K562 (cell line): ENCODE measurements at regions not wholly inside any gene's neighbourhood (a gene's known extent, or its start where the extent isn't known, plus 50 kb on each side); places are given as distances from the start of the nearest gene placed in this dataset.

Experiments used
- ATAC-seq: fragments of 200-7000 bp; cut with Tn5 transposase; 3 replicates; pipeline ENCODE4 v1.9.1; 2020; ENCODE audit warnings: moderate library complexity
- BruUV-seq: library from RNA; stranded (reverse); fragments of 400-500 nt; replicated peaks from 2 replicates; lab custom pipeline; 2021; lab: Mats Ljungman, UMichigan
- CTCF ChIA-PET: fragments of 300-600 bp; formaldehyde crosslinking; extraction: SDS; loops from one replicate; lab custom pipeline; 2021; ENCODE audit warnings: low intra/inter-chr PET ratio; lab: Yijun Ruan, JAX
- POLR2A ChIA-PET: fragments of 300-600, 350-650 bp; sonication (Branson Sonifier 250); formaldehyde crosslinking; extraction: SDS; loops from one replicate; lab custom pipeline; 2021; ENCODE audit warnings: antibody characterized with exemption, inconsistent platforms; lab: Yijun Ruan, JAX
- DNase-seq, 4 experiments: peaks; one replicate each; pipeline versions ENCODE4 v3.0.0 to v3.0.0-alpha.2; 2011 to 2018; ENCODE audit warnings: low spot score in 3 of 4, mixed read lengths in 3 of 4; ENCODE audit errors: extremely low read depth in 1 of 4
- FAIRE-seq: peaks from 2 replicates; lab custom pipeline; 2011; peaks lifted over from hg19 to GRCh38; lab: Jason Lieb, UNC
- H2AFZ ChIP-seq: 2 replicates; pipeline ENCODE4 v1.6.0; 2011; ENCODE audit warnings: low read depth, low read length, control low read depth, inconsistent platforms
- H3K27ac ChIP-seq: fragments of 200-600 bp; 3 replicates; pipeline ENCODE4 v1.8.0; 2011; ENCODE audit warnings: low read depth, mild to moderate bottlenecking, control low read depth, inconsistent platforms, low read length, moderate library complexity, mixed read lengths; ENCODE audit errors: extremely low read depth
- H3K27me3 ChIP-seq, 2 experiments: fragments of 300-600 bp in 1 of 2; 2 replicates in 1 of 2; 3 replicates in 1 of 2; pipeline versions ENCODE4 v1.6.0 to v1.8.0; 2011; ENCODE audit warnings: inconsistent platforms in 2 of 2, low read length in 2 of 2, mild to moderate bottlenecking in 1 of 2, mixed read lengths in 1 of 2, moderate library complexity in 1 of 2; ENCODE audit not compliant: control insufficient read depth in 2 of 2, insufficient read depth in 2 of 2
- H3K36me3 ChIP-seq: fragments of 300-600 bp; 3 replicates; pipeline ENCODE4 v1.8.0; 2011; ENCODE audit warnings: mild to moderate bottlenecking, low read length, inconsistent platforms; ENCODE audit not compliant: control insufficient read depth, insufficient read depth
- H3K4me1 ChIP-seq, 2 experiments: fragments of 200-600 bp in 1 of 2; replicated peaks in 1 of 2; 2 replicates in 1 of 2; 3 replicates in 1 of 2; pipeline versions ENCODE4 v1.5.1 to v1.8.0; 2011; ENCODE audit warnings: inconsistent platforms in 2 of 2, low read length in 2 of 2, mild to moderate bottlenecking in 1 of 2, mixed read lengths in 1 of 2, moderate library complexity in 1 of 2; ENCODE audit not compliant: control insufficient read depth in 2 of 2, insufficient read depth in 2 of 2
- H3K4me2 ChIP-seq: 2 replicates; pipeline ENCODE4 v1.6.1; 2011; ENCODE audit warnings: low read length, control low read depth, inconsistent platforms, mixed read lengths; ENCODE audit not compliant: insufficient read depth
- H3K4me3 ChIP-seq: fragments of 200-600 bp; sonication (generic), shearing (Covaris generic); 2 replicates; pipeline ENCODE4 v1.5.1; 2016; ENCODE audit warnings: control low read depth, inconsistent platforms
- H3K79me2 ChIP-seq: fragments of 200-600 bp; 3 replicates; pipeline ENCODE4 v1.8.0; 2011; ENCODE audit warnings: low read length, inconsistent platforms; ENCODE audit not compliant: control insufficient read depth, insufficient read depth
- H3K9ac ChIP-seq, 2 experiments: 2 replicates each; pipeline versions ENCODE4 v1.6.0 to v1.6.1; 2011; ENCODE audit warnings: low read depth in 2 of 2, low read length in 2 of 2, control low read depth in 1 of 2, inconsistent platforms in 1 of 2, mild to moderate bottlenecking in 1 of 2, mixed read lengths in 1 of 2; ENCODE audit not compliant: insufficient read depth in 1 of 2
- H3K9me1 ChIP-seq: one replicate; pipeline ENCODE4 v1.6.0; 2011; ENCODE audit warnings: inconsistent platforms, mild to moderate bottlenecking, low read length, moderate library complexity; ENCODE audit not compliant: control insufficient read depth, insufficient read depth
- H3K9me3 ChIP-seq: replicated peaks from 2 replicates; pipeline ENCODE4 v1.5.1; 2011; ENCODE audit warnings: low read depth, low read length, inconsistent platforms; ENCODE audit not compliant: control insufficient read depth, insufficient read depth
- H4K20me1 ChIP-seq: replicated peaks from 2 replicates; pipeline ENCODE4 v1.6.1; 2011; ENCODE audit warnings: low read length, inconsistent platforms, mixed read lengths; ENCODE audit not compliant: control insufficient read depth, insufficient read depth
- CBX2 ChIP-seq: fragments of 200-600 bp; sonication (generic); IDR thresholded peaks from one replicate; pipeline ENCODE4 v1.6.1; 2012; ENCODE audit warnings: mild to moderate bottlenecking, low read length, inconsistent platforms; ENCODE audit not compliant: insufficient read depth, poor library complexity, severe bottlenecking
- GABPB2 ChIP-seq: fragments of 250-450 bp; sonication (Bioruptor Pico); conservative IDR thresholded peaks from 2 replicates; pipeline ENCODE4 v1.5.1; 2021; ENCODE audit warnings: mild to moderate bottlenecking
- HIVEP1 ChIP-seq: fragments of 250-450 bp; sonication (Bioruptor Pico); IDR thresholded peaks from 2 replicates; pipeline ENCODE4 v1.4.0; 2020; ENCODE audit warnings: mild to moderate bottlenecking
- HMG20A ChIP-seq: fragments of 450-650 bp; formaldehyde crosslinking; conservative IDR thresholded peaks from 2 replicates; pipeline ENCODE4 v1.4.0; 2020; ENCODE audit warnings: mild to moderate bottlenecking, mixed read lengths
- MXD1 ChIP-seq: fragments of 250-450 bp; sonication (Bioruptor Pico); IDR thresholded peaks from 2 replicates; pipeline ENCODE4 v1.8.0; 2021; ENCODE audit warnings: borderline replicate concordance, mild to moderate bottlenecking, moderate library complexity; ENCODE audit not compliant: poor library complexity, severe bottlenecking
- NONO ChIP-seq, 2 experiments: fragments of 200-400 bp in 1 of 2; fragments of 450-650 bp in 1 of 2; formaldehyde crosslinking in 1 of 2; IDR thresholded peaks; 2 replicates each; pipeline ENCODE4 v1.6.1; 2017; ENCODE audit warnings: low read depth in 2 of 2, mild to moderate bottlenecking in 2 of 2, moderate library complexity in 2 of 2, low read length in 1 of 2
- SETDB1 ChIP-seq: IDR thresholded peaks from one replicate; pipeline ENCODE4 v1.6.1; 2012; ENCODE audit warnings: low read length, control low read depth, inconsistent platforms
- STAT5B ChIP-seq: fragments of 250-450 bp; sonication (Bioruptor Pico); IDR thresholded peaks from 2 replicates; pipeline ENCODE4 v1.8.0; 2021; ENCODE audit warnings: mild to moderate bottlenecking, inconsistent platforms
- ZC3H11A ChIP-seq: IDR thresholded peaks from 2 replicates; pipeline ENCODE4 v1.6.1; 2012; ENCODE audit warnings: low read depth, low read length, improper control_type of control experiment
- ZNF512 ChIP-seq: IDR thresholded peaks from 2 replicates; pipeline ENCODE4 v1.6.1; 2016; ENCODE audit warnings: missing genetic modification characterization, missing compliant biosample characterization
- ZNF79 ChIP-seq: fragments of 250-450 bp; sonication (Bioruptor Pico); IDR thresholded peaks from 2 replicates; pipeline ENCODE4 v1.4.0; 2020; ENCODE audit warnings: low read depth, mild to moderate bottlenecking, moderate library complexity
- ZSCAN32 ChIP-seq: fragments of 450-650 bp; formaldehyde crosslinking; IDR thresholded peaks from 2 replicates; pipeline ENCODE4 v1.4.0; 2020; ENCODE audit warnings: mild to moderate bottlenecking, moderate library complexity
- WGBS: fragments of 100-300 bp; shearing (Covaris generic); methylation state at CpG from one replicate; pipeline ENCODE4 v1.1.6; 2016; ENCODE audit warnings: low coverage, mixed read lengths; ENCODE audit not compliant: insufficient coverage; ENCODE audit errors: missing lambda C conversion rate; 5-methylcytosine and 5-hydroxymethylcytosine counted together
- in situ Hi-C: fragments of 300-500 bp; cut with MboI; formaldehyde crosslinking; loops from 4 replicates; pipeline ENCODE4 v1.15.0; 2018; ENCODE audit warnings: inconsistent platforms, mixed read lengths
- intact Hi-C: fragments of 100-400 bp; cut with micrococcal nuclease; formaldehyde crosslinking; loops from 2 replicates; pipeline ENCODE4 v1.14.2; 2022
- TF ChIP-seq, protein P1 (sequence below): fragments of 450-650 bp; formaldehyde crosslinking; IDR thresholded peaks from 2 replicates; pipeline ENCODE4 v1.4.0; 2022; ENCODE audit warnings: mild to moderate bottlenecking, moderate library complexity

DNA sequence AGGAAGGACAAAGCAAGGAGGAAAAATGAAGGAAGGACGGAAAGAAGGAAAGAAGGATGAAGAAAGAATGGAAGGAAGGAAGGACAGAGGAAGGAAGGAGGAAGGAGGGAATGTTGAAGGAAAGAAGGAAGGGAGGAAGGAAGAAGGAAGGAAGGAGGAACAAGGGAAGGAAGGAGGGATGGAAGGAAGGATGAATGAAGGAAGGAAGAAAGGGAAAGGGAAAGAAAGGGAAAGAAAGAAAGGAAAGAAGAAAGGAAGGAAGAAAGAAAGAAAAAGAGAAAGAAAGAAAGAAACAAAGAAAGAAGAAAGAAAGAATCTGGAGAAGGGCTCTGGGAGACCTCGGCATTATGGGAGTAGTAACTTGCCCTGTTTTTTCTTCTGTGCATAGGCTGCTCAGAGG lies 70.8 kb upstream of the SHISA3 start:
- 0% methylated on average over 1 of the region's 2 CpGs for WGBS
- Histone ChIP-seq H3K79me2 (no peaks in the 10 kb centered on the region), H3K9me3 (no peaks in the 10 kb centered on the region), H3K27me3 (no peaks in the 10 kb centered on the region), H3K4me3 (no peak overlapping the region), H3K4me1 (no peaks in the 10 kb centered on the region), H4K20me1 (no peaks in the 10 kb centered on the region), H3K36me3 (no peaks in the 10 kb centered on the region), H3K9me1 (no peaks in the 10 kb centered on the region), H3K27ac (no peak overlapping the region), H3K4me2 (no peak overlapping the region), H3K9ac (no peak overlapping the region), H2AFZ (no peak overlapping the region)
- no peak for FAIRE-seq
- TF ChIP-seq ZNF512 (peak; percentile 81), CBX2 (no peak)
- BruUV-seq, result no TSS peak
- intact Hi-C loops, result no loop called here
- no peak for DNase-seq
- ChIA-PET POLR2A (no interaction called here), CTCF (no interaction called here)
- no peak for ATAC-seq
- in situ Hi-C loops, result no loop called here

DNA sequence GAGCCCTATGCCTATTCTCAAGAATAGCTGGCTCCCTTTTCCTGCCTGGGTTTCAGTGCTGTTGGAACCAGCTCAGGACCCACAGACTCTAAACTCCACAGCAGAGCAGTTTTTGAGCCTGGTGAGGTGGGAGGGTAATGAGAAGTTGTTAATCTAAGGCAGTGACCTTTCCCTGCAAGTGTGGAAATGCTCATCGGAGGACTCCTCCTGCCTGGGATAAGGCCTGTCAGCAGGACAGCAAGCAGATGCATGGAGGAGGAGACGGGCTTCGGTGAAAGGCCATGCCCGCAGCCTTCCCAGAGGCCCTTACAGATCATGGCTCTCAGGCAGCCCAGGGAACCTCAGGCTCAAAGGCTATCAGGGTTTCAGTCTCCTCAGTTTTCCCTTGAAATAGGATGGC lies 70.0 kb upstream of the SHISA3 start:
- H3K9me1 ChIP-seq, result no peaks in the 10 kb centered on the region
- no peak overlapping the region for H3K27ac ChIP-seq
- intact Hi-C loops, result no loop called here
- CTCF ChIA-PET, result no interaction called here
- in situ Hi-C loops, result no loop called here
- FAIRE-seq, result no peak
- no peaks in the 10 kb centered on the region for H3K9me3 ChIP-seq
- H3K4me1 ChIP-seq, result no peaks in the 10 kb centered on the region
- H3K36me3 ChIP-seq, result no peaks in the 10 kb centered on the region
- no peaks in the 10 kb centered on the region for H3K27me3 ChIP-seq
- no peak overlapping the region for H3K4me3 ChIP-seq
- no peak for DNase-seq
- no peak overlapping the region for H3K4me2 ChIP-seq
- no peaks in the 10 kb centered on the region for H4K20me1 ChIP-seq
- WGBS, result 2% methylated on average over 4 of the region's 4 CpGs
- ATAC-seq, result no peak
- POLR2A ChIA-PET, result no interaction called here
- no peak overlapping the region for H3K9ac ChIP-seq
- BruUV-seq, result no TSS peak
- H3K79me2 ChIP-seq, result no peaks in the 10 kb centered on the region
- no peak overlapping the region for H2AFZ ChIP-seq
- TF ChIP-seq NONO (IDR thresholded peaks at IDR 0.05; ENCODE audit: low read depth in 2 of 2, low read length in 1 of 2) (no peak), SETDB1 (no peak), GABPB2 (no peak), HMG20A (no peak), MXD1 (no peak), STAT5B (CRISPR knock-in tag) (no peak), HIVEP1 (CRISPR knock-in tag) (no peak), ZSCAN32 (CRISPR knock-in tag) (no peak), ZC3H11A (no peak), ZNF79 (CRISPR knock-in tag) (no peak)
- TF ChIP-seq, protein P1, sequence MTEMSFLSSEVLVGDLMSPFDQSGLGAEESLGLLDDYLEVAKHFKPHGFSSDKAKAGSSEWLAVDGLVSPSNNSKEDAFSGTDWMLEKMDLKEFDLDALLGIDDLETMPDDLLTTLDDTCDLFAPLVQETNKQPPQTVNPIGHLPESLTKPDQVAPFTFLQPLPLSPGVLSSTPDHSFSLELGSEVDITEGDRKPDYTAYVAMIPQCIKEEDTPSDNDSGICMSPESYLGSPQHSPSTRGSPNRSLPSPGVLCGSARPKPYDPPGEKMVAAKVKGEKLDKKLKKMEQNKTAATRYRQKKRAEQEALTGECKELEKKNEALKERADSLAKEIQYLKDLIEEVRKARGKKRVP, result no peak
